ENCODE measurements at regions not wholly inside any gene's neighbourhood (a gene's known extent, or its start where the extent isn't known, plus 50 kb on each side); places are given as distances from the start of the nearest gene placed in this dataset.

GRCh38 chr6:66421570-66421969 lies 714.5 kb upstream of the EYS start:
- TF ChIP-seq YY1 (IDR thresholded peaks at IDR 0.05; ENCODE audit: low read depth, low read length) = no peak
- TF ChIP-seq TCF12 (IDR thresholded peaks at IDR 0.05; ENCODE audit: low read depth, low read length) = no peak
- peak; percentile 67 to 71 for TF ChIP-seq RAD21 (IDR thresholded peaks at IDR 0.05 in 1 of 2, conservative IDR thresholded peaks at IDR 0.05 in 1 of 2; ENCODE audit: low read depth in 2 of 2, low read length in 2 of 2)
- no peak for TF ChIP-seq BCL11A (IDR thresholded peaks at IDR 0.05; ENCODE audit: low read depth in 2 of 2, low read length in 2 of 2)
- TF ChIP-seq EZH2 (IDR thresholded peaks at IDR 0.05; ENCODE audit: low read depth, low read length, severe bottlenecking) = no peak
- no peak for TF ChIP-seq ZNF274 (IDR thresholded peaks at IDR 0.05; ENCODE audit: borderline replicate concordance, extremely low read depth, low read length)
- peak in 2 of 3 experiments; percentile 51 to 61; a peak in 3 of 4 replicates for TF ChIP-seq CTCF (IDR thresholded peaks at IDR 0.05; ENCODE audit: control extremely low read depth in 1 of 3, insufficient read depth in 1 of 3, low read depth in 1 of 3, low read length in 3 of 3)
- Histone ChIP-seq H2BK120ac (replicated peaks; ENCODE audit: low read depth, low read length) (no peak overlapping the region), H3K23ac (ENCODE audit: insufficient read length) (no peak overlapping the region), H2AFZ (ENCODE audit: low read length) (no peak overlapping the region), H4K20me1 (replicated peaks in 1 of 2; ENCODE audit: control insufficient read depth in 1 of 2, insufficient read depth in 2 of 2, low read length in 2 of 2) (no peaks in the 10 kb centered on the region), H3K4me1 (replicated peaks in 1 of 4; ENCODE audit: control insufficient read depth in 3 of 4, insufficient read depth in 4 of 4, low read length in 3 of 4) (no peaks in the 10 kb centered on the region), H2BK15ac (ENCODE audit: low read length) (no peak overlapping the region), H3K4me2 (ENCODE audit: insufficient read depth in 1 of 2, low read depth in 2 of 2, low read length in 2 of 2) (no peak overlapping the region), H3K14ac (ENCODE audit: insufficient read length) (no peak overlapping the region), H3K56ac (replicated peaks; ENCODE audit: insufficient read length, low read depth, low read length) (no peak overlapping the region), H2AK5ac (ENCODE audit: low read depth, low read length) (no peak overlapping the region), H4K91ac (replicated peaks; ENCODE audit: insufficient read length, low read length) (no peak overlapping the region), H3K18ac (ENCODE audit: extremely low read depth, low read length) (no peak overlapping the region), H2BK12ac (ENCODE audit: low read depth, low read length) (no peak overlapping the region), H3K36me3 (ENCODE audit: control insufficient read depth in 2 of 4, insufficient read depth in 4 of 4, low read length in 3 of 4) (no peaks in the 10 kb centered on the region), H3K23me2 (ENCODE audit: low read depth, low read length) (no peaks in the 10 kb centered on the region), H3K27me3 (replicated peaks in 1 of 4; ENCODE audit: control insufficient read depth in 3 of 4, extremely low read depth in 1 of 4, insufficient read depth in 3 of 4, low read length in 3 of 4) (no peaks in the 10 kb centered on the region), H3K27ac (ENCODE audit: low read depth, low read length) (no peak overlapping the region), H4K5ac (ENCODE audit: insufficient read length, low read depth, low read length) (no peak overlapping the region), H3K4me3 (ENCODE audit: extremely low read depth in 1 of 4, insufficient read depth in 2 of 4, low read depth in 3 of 4, low read length in 4 of 4) (no peak overlapping the region), H3K9ac (replicated peaks in 1 of 4; ENCODE audit: extremely low read depth in 1 of 4, low read depth in 3 of 4, low read length in 3 of 4) (no peak overlapping the region), H3K9me3 (ENCODE audit: insufficient read depth in 2 of 2, low read depth in 1 of 2, low read length in 1 of 2) (no peaks in the 10 kb centered on the region), H3K4ac (replicated peaks; ENCODE audit: insufficient read length, low read depth, low read length) (no peak overlapping the region), H2BK20ac (ENCODE audit: low read length) (no peak overlapping the region), H4K8ac (ENCODE audit: extremely low read depth, insufficient read depth, low read length) (no peak overlapping the region), H3K79me1 (ENCODE audit: low read depth, low read length) (no peaks in the 10 kb centered on the region), H2BK5ac (ENCODE audit: low read depth, low read length) (no peak overlapping the region), H3K79me2 (ENCODE audit: control insufficient read depth in 1 of 2, insufficient read depth in 2 of 2, low read length in 2 of 2) (no peaks in the 10 kb centered on the region)
- CTCF ChIA-PET (ENCODE audit: partially characterized antibody) = interaction anchor here (0.7 to 2.0 kb wide), 7 partner anchors 8 to 76 kb away, joined by 3 to 11 read pairs (median 3); no protein-coding TSS in a partner anchor
- FAIRE-seq (no peak), DNase-seq (ENCODE audit: low read depth in 1 of 2, low spot score in 2 of 2) (peak in 1 of 2 experiments; percentile 43)
- 59% methylated on average over 3 of the region's 3 CpGs; no CpG with 5 or more reads in 1 of the 2 experiments for WGBS, 2 experiments (ENCODE audit: extremely low coverage in 1 of 2, insufficient coverage in 1 of 2, insufficient read length in 1 of 2, insufficient replicate concordance in 2 of 2, low coverage in 1 of 2, low lambda C conversion rate in 2 of 2, missing lambda C conversion rate in 1 of 2)
- POLR2A ChIA-PET (ENCODE audit: partially characterized antibody) = no interaction called here

All from H1 (cell line).